ENCODE measurements at regions not wholly inside any gene's neighbourhood (a gene's known extent, or its start where the extent isn't known, plus 50 kb on each side); places are given as distances from the start of the nearest gene placed in this dataset.
"Not testable (repeated sequence)": the region's sequence is repeated elsewhere in the genome, so short reads cannot be mapped to it uniquely, and the experiment has no call there.

- DNase-seq = no peak
Measured at GRCh38 chr13:22877421-22877820, 303.4 kb upstream of the SGCG start.

DNA sequence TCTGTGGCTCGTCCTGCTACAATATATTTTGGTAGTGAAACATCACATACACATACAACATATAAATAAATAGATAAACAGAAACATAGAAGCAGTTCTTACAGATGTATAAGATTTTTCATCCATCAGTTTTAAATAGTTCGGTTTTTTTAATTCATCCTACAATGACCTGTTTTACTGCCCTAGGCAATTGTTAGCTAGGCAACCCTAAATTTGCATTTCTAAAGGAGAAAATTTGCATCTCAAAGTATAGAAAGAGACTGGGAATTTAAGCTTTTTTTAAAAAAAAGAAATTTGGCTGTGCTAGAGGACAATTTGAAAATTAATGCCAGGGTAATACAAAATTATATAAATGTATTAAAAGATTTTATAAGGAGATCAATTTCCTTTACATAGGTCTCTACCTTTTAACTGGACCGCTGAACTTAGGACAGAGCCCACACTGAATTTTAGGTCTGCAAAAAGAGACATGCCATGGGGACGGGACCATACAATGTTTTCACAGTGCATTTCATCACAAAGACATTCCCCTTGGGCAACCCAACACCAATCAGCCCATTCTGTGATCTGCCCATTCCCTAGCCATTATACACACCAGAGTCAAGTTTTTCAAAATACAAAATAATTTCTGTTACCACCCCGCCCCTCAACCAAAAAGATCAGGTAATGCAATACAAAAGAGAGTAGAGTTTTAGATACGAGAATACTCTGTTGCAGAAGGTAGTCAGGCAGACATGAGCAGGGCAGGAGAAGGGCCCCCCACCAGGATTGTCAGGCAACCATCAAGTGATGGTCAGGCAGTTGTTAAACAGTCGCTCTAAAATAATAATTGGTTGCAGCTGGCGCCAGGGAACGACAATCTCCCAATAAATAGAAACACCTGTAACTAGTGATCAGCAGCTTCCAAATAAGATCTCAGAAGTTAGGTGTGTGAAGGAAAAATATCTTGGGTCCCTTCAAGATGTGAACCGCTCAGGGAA lies 299.7 kb upstream of the SGCG start:
- no peak for DNase-seq

- DNase-seq = not testable (repeated sequence)
Measured at GRCh38 chr13:22881721-22882608, 298.8 kb upstream of the SGCG start.

- no peak for DNase-seq
Measured at GRCh38 chr13:22883262-22883840, 297.4 kb upstream of the SGCG start.

- no peak for DNase-seq
Measured at GRCh38 chr13:22883956-22884355, 296.8 kb upstream of the SGCG start.

- not testable (repeated sequence) for DNase-seq
Measured at GRCh38 chr13:22886061-22886460, 294.7 kb upstream of the SGCG start.

DNA sequence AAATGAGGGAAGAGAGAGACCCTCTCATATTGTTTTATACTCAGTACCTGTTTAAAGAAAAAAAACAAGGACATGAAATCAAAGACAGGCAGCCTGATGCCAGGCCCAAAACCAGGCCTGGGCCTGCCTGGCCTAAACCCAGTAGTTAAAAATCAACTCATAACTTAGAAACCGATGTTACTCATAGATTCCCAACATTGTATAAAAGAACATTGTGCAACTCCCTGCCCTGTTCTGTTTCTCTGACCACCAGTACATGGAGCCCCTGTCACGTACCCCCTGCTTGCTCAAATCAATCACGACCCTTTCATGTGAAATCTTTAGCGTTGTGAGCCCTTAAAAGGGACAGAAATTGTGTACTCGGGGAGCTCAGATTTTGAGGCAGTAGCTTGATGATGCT lies 291.4 kb upstream of the SGCG start:
- DNase-seq = not testable (repeated sequence)

DNA sequence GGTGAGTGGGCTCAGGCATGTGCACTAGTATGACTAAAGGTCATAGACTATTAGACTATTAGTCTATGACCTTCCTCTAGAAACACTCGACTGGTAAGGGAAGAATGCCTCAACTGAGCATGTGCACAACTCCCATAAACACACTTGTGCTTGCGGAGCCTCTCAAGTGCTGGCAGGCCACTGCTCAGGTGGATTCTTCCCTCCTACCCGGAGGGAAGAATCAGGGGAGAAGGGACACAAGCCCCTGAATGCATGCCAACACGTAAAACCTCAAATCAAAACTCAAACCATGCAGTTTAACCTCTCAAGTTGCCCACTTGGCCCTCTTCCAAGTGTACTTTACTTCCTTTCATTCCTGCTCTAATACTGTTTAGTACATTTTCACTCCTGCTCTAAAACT lies 287.6 kb upstream of the SGCG start:
- DNase-seq = no peak

GRCh38 chr13:22893777-22894176 lies 287.0 kb upstream of the SGCG start:
- no peak for DNase-seq

- no peak for DNase-seq
Measured at GRCh38 chr13:22897571-22898314, 283.0 kb upstream of the SGCG start.

DNA sequence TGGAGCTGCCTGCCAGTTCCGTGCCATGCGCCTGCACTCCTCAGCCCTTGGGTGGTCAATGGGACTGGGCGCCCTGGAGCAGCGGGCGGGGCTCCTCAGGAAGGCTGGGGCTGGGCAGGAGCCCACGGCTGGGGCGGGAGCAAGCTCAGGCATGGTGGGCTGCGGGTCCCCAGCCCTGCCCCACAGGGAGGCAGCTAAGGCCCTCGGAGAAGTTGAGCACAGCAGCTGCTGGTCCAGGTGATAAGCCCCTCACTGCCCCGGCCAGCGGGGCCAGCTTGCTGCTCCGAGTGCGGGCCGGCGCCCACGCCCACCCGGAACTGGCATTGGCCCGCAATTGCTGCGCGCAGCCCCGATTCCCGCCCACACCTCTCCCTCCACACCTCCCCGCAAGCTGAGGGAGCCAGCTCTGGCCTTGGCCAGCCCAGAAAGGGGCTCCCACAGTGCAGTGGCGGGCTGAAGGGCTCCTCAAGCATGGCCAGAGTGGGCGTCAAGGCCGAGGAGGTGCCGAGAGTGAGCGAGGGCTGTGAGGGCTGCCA lies 280.3 kb upstream of the SGCG start:
- DNase-seq = not testable (repeated sequence)

- no peak for DNase-seq
Measured at GRCh38 chr13:22903301-22903700, 277.5 kb upstream of the SGCG start.

DNA sequence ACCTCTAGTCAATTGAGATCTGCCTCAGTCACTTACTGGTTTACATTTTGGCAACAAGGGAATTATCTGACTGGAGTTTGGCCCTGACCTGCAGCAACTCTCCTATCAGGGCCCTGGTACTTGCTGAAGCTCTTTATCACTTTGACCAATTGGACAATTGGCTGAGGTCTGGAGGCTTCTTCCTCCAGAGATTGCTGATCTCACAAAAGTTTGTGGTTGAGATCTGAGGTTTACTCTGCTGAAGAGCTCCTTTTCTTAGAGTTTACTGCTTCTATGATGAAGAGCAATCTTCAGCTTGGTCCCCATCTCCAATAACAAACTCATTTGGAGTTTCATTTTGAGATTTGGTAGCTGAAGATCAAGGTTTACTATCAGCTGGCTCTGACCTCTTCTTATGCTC lies 276.9 kb upstream of the SGCG start:
- DNase-seq = no peak

- DNase-seq = no peak
Measured at GRCh38 chr13:22915442-22916082, 265.2 kb upstream of the SGCG start.

DNA sequence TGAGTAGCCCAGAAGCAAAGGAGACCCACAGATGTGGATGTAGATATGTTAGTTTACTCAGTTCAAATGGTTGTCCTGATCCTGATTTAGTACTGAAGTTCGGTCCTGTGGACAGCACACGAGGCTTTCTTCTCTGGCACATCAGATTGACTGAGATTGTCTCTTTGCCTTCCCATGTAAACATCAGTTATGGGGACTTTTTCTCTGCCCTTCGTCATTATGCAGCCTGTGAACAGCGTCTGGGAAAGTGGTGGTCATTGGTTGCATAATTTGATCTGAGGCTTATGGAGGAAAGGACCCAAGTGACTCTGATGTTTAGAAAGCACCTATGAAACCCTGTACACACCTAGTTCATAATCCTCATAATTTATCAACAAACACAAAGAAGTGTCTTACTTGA lies 264.5 kb upstream of the SGCG start:
- not testable (repeated sequence) for DNase-seq

DNA sequence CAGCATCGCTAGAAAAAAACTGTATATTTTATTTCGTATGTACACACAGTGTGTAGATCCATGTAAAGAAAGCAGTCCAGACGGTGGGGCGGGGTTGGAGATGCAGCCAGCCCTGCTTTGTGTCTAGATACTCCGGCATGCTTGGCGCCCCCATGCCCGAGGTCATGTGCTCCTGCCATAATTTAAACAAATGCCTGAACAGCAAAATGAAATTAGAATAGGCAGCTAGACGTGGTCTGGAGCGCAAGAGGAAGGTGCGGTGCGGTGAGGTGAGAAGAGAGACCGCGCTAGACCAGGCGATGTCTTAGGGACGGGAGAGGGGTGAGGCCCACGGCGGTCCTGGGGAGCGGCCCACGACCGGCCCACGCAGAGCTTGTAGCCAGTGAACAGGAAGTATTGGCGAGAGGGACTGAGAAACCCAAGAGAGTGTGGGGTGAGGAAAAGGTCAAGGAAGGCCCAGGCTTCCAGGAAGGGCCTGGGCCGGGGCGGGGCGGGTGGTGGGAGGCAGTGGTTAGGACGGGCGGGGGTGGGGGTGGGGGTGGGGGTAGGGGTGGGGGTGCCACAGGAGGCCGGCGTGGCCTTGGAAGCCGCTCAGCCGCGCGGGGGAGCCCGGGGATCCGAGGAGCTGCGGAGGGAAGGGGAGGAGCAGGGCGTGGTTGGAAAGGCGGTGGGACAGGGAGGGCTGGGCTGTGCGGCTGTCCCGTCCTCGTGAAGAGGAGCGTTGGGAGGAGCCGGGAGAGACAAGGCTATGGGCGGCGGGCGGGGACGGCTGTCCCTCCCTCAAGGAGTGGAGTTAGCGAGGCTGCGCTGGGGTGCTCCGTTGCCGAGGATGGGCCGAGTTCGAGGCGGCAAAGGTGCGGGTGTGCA lies 254.7 kb upstream of the SGCG start:
- no peak for DNase-seq

DNA sequence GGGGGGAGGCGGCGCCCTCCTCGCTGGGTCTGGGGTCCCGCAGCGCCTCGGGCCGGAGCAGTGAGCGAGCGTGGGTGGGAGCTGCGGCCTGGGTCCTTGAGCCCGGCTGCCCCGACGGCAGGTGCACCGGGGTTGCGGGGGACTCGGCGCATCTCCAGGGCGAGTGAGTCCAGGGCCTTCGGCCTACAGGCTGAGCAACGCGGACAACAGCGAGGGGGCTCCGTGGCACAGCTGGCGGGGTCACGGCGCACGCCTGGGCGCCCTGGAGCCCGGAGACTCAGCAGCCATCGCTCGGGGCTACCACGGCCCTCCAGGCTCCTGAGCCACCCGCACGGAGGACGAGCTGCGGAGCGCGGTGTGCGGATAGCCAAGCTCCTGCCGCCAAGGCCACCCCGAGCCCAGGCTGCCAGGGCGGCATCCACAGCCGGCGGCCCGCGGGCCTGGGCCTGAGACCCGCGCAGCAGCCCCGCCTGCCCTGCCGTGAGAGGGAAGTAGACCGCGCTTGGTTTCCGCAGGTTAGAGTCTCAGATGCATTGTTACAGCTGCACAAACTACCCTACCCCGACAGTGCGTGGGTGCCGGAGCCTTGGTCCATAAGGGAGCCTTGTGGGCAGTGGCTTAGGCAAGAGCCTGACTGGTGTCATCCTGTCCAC lies 253.9 kb upstream of the SGCG start:
- no peak for DNase-seq

DNA sequence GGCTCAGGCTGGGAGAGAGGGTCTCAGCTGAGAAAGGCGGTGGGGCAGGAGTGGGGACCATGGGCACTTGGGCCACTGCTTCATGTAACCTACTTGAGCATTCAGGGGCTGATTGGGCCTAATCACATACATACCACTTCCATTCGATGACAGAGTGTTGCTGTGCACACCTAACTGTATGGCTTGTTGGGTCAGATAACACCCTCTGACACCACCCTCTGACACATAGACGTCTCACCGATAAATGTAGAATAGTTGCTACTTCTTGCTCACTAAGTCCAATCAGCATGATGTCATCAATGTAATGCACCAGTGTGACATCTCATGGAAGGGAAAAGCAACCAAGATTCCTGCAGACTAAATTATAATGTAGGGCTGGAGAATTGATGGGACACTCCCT lies 252.9 kb upstream of the SGCG start:
- DNase-seq = not testable (repeated sequence)

DNA sequence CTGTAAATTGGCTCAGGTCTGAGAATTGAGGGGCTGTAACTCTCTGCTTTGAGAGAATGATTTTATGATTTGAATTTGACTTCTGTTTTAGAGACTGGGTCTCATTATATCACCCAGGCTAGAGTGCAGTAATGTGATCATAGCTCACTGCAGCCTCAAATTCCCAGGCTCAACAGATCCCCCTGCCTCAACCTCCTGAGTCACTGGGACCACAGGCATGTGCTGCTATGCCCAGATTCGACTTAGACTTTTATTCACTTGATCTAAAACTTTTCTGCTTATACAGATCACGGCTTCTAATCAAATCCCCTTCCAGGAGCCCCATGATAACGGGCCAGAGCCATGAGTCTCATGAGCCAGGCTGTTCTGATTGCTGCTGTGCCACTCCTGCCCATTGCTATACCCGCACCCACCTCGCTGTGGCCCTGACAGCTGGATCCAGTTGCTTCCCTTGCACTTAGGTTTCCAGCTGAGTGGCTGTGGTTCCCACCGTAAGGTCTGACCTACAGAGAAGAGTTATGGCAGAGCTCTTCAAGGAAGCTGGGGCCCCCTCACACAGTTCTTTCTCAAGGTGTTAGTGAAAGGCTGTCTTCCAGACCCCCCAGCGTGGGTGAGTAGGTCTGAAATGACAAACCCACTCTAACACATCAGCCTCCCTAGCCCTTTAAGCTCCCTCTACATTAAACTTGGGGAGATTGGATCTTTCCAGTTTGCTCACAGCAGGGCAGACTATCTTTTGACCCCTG lies 251.2 kb upstream of the SGCG start:
- DNase-seq = no peak

Measured in effector CD8-positive, alpha-beta T cell (primary cell).